MG63 (cell line): ENCODE measurements at regions not wholly inside any gene's neighbourhood (a gene's known extent, or its start where the extent isn't known, plus 50 kb on each side); places are given as distances from the start of the nearest gene placed in this dataset.
A peak's percentile ranks its signal among the peaks of the same experiment; 100 is the strongest.
"Not testable (repeated sequence)": the region's sequence is repeated elsewhere in the genome, so short reads cannot be mapped to it uniquely, and the experiment has no call there.

Experiments used
- DNase-seq: peaks from one replicate; pipeline ENCODE4 v3.0.0-alpha.2; 2020
- H3K27me3 ChIP-seq: fragments of 250-450 bp; sonication (Bioruptor Pico); 2 replicates; pipeline ENCODE4 v1.5.1; 2020; ENCODE audit warnings: mild to moderate bottlenecking, moderate library complexity
- H3K36me3 ChIP-seq: fragments of 250-450 bp; sonication (Bioruptor Pico); 2 replicates; pipeline ENCODE4 v1.5.1; 2020; ENCODE audit warnings: mild to moderate bottlenecking, moderate library complexity
- H3K4me3 ChIP-seq: fragments of 250-450 bp; sonication (Bioruptor Pico); 2 replicates; pipeline ENCODE4 v1.5.1; 2020; ENCODE audit warnings: mild to moderate bottlenecking, moderate library complexity
- H3K9me3 ChIP-seq: fragments of 250-450 bp; sonication (Bioruptor Pico); 2 replicates; pipeline ENCODE4 v1.5.1; 2020; ENCODE audit warnings: mild to moderate bottlenecking, moderate library complexity

DNA sequence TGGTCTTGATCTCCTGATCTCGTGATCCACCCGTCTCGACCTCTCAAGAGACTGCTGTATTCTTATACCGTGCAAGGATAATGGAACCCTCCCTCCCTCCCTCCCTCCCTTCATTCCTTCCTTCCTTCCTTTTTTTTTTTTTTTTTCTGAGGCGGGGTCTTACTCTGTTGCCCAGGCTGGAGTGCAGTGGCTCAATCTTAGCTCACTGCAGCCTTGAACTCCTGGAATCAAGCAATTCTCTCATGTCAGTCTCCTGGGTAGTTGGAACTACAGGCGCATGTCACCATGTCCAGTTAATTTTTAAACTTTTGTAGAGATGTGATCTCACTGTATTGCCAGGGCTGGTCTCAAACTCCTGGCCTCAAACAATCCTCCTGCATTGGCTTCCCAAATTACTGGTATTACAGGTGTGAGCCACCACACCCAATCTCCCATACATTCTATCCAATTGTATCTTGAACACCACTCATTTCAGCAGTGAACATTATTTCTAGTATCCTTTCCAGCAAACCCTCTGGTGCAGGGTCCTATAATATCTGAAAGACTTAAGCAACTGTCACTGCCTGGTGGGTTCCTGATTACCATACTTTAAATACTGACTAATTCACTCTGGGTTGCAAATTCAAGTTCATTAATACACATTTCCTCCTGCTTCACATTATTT, 210.0 kb upstream of the ZNF217 start:
- Histone ChIP-seq H3K4me3 (no peak overlapping the region), H3K9me3 (no peaks in the 10 kb centered on the region), H3K36me3 (no peaks in the 10 kb centered on the region), H3K27me3 (no peaks in the 10 kb centered on the region)
- DNase-seq = no peak

DNA sequence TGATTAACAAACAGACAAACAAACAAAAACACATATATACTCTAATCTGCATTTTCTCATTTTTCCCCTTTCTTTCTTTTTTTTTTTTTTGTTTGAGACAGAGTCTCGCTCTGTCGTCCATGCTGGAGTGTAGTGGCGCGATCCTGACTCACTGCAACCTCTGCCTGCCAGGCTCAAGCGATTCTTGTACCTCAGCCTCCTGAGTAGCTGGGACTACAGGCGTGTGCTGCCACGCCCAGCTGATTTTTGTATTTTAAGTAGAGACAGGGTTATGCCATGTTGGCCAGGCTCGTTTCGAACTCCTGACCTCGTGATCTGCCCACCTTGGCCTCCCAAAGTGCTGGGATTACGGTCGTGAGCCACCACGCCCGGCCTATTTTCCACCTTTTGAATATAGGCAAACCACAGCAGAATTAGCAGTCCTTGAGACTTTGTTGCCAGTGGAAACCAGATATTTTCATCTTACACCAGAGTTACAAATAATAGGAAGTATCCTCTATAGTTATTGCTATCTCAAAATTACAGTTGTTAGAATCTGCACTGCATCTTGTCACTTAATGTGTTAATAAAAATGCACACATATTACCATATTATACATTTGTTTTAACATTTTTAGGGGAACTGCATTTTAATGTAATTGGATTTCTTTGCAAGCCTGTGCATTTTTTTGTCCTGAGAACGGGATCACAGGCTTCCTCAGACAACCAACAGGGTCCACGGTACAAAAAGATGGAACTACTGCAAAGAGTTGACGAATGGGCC, 208.2 kb upstream of the ZNF217 start:
- no peaks in the 10 kb centered on the region for H3K9me3 ChIP-seq
- no peaks in the 10 kb centered on the region for H3K27me3 ChIP-seq
- no peaks in the 10 kb centered on the region for H3K36me3 ChIP-seq

DNA sequence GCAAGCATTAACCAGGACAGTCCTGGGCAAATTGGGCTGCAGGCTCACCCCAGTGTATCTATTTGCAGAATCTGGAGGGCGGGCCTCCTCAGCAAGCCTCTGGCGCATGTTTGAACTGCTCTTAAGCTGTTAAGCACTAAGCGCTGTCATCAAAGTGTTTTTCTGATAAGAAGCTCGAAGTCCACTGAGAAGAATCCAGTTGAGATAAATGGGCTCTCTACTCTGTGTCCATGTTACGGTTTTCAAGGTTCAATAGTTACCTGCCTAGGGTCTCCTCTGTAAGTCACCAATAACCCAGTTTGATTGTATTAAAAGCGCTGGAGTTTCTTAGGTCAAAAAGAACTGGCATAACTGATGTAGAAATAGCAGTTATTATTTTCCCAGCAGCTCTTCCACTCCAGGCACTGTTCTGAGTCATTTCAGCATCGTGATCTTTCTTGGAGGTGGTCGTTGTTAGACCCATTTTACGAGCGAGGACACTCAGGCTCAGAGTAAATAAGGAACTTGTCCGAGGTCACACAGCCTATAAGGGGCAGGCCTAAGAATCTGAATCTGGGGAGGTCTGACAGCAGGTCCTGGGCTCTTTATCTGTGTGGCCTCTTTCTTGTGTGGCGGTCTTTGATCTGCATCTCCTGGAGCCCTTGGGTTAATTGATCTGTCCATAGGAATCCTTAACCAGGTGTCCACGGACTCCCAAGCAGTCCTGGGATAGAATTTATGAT, 207.4 kb upstream of the ZNF217 start:
- Histone ChIP-seq H3K27me3 (no peaks in the 10 kb centered on the region), H3K9me3 (no peaks in the 10 kb centered on the region), H3K4me3 (no peak overlapping the region), H3K36me3 (no peaks in the 10 kb centered on the region)
- no peak for DNase-seq

More for the DNA sequence above, 208.2 kb upstream of the ZNF217 start:
- no peak overlapping the region for H3K4me3 ChIP-seq
- no peak for DNase-seq

DNA sequence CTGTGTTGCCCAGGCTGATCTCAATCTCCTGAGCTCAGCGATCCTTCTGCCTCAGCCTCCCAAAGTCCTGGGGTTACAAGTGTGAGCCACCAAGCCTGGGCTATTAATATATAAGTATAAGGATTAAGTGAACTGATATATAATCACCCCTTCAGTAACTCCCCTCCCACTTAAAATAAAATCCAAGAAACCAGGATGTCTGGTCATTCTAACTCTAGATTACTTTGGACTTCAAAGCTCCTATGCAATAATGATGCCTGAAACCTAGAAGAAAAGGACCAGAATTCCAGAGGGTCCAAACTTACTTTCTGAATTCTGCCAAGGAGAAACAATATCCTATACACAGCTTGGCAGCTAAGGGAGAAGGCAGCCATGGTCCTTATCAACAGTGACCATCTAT, 206.8 kb upstream of the ZNF217 start:
- DNase-seq = no peak
- Histone ChIP-seq H3K27me3 (no peaks in the 10 kb centered on the region), H3K4me3 (no peak overlapping the region), H3K36me3 (no peaks in the 10 kb centered on the region), H3K9me3 (no peaks in the 10 kb centered on the region)

DNA sequence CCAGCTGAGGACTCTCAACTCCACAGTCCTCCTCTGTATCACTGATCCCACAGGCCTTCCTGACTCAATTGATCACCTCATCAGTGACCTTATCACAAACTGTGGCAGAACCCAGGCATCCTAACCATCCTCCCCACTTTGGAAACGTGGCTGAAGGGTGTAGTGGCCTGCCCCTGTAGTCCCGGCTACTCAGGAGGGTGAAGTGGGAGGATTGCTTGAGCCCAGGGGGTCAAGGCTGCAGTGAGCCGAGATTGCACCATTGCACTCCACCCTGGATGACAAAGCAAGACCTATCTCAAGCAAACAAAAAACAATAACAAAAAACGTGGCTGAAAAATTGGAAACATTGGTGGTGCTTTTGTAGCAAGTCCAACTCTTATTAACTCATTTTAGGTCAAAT, 203.4 kb upstream of the ZNF217 start:
- H3K9me3 ChIP-seq = no peaks in the 10 kb centered on the region

DNA sequence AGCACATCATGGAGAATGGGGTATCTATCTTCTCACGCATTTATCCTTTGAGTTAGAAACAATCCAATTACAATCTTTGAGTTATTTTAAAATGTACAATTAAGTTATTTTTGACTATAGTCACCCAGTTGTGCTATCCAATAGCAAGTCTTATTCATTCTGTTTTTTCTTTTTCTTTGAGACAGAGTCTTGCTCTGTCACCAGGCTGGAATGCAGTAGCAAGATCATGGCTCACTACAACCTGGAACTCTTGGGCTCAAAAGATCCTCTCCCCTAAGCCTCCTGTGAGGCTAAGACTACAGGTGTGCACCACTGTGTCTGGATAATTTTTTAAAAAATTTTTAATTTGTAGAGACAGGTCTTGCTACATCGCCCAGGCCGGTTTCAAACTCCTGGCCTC, 201.5 kb upstream of the ZNF217 start:
- Histone ChIP-seq H3K4me3 (no peak overlapping the region), H3K36me3 (no peaks in the 10 kb centered on the region), H3K27me3 (no peaks in the 10 kb centered on the region), H3K9me3 (no peaks in the 10 kb centered on the region)
- no peak for DNase-seq

More for the DNA sequence above, 203.4 kb upstream of the ZNF217 start:
- Histone ChIP-seq H3K36me3 (no peaks in the 10 kb centered on the region), H3K27me3 (no peaks in the 10 kb centered on the region), H3K4me3 (no peak overlapping the region)
- no peak for DNase-seq

DNA sequence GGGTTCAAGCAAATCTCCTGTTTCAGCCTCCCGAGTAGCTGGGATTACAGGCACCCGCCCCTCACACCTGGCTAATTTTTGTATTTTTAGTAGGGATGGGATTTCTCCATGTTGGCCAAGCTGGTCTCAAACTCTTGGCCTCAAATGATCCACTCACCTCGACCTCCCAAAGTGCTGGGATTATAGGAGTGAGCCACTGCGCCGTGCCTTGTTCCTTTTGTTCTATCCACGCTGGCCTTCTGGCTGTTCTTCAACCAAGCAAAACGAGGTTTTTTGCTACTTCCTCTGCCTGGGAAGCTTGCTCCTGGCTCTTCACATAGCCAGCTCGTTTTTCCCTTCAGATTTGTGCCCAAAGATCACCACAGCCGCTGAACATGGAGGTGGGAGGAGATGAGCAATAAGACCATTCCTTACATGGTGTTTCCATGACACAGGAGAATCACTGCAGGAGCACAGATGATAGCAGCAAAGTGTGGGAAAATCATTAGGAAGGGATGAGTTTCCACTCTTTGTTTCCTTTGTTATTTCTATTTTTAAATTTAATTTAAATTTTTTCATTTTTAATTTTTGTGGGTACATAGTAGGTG, 201.0 kb upstream of the ZNF217 start:
- no peak overlapping the region for H3K4me3 ChIP-seq
- no peaks in the 10 kb centered on the region for H3K36me3 ChIP-seq
- DNase-seq = no peak
- H3K27me3 ChIP-seq = no peaks in the 10 kb centered on the region
- H3K9me3 ChIP-seq = no peaks in the 10 kb centered on the region

DNA sequence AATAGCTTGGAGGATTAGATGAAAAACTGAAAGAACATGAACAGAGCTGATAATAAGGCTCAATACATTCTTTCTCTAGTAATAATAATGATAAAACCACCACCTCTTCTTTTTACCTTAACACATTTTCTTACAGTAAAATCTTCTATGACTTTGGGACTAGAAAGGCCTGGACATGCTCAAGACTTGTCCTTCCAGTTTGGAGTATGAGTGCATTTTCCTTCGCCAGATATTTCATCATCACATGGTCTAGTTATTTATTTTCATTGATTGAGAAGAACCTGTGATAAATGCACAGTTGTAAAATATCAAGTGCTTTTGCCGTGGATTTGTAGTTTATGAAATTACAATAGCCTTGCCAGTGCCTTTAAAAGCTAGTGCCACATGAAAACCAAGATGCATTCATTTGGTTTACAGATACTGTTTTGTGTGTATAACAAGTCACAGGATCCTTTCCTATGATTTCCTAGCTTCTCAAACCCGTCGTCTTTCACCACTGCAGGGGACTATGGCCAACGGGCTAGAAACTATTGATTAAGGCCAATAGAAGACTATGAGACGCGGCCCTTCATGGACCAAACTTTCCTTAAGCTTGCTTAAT, 200.2 kb upstream of the ZNF217 start:
- Histone ChIP-seq H3K9me3 (no peaks in the 10 kb centered on the region), H3K27me3 (no peaks in the 10 kb centered on the region), H3K36me3 (no peaks in the 10 kb centered on the region), H3K4me3 (no peak overlapping the region)
- DNase-seq = no peak

DNA sequence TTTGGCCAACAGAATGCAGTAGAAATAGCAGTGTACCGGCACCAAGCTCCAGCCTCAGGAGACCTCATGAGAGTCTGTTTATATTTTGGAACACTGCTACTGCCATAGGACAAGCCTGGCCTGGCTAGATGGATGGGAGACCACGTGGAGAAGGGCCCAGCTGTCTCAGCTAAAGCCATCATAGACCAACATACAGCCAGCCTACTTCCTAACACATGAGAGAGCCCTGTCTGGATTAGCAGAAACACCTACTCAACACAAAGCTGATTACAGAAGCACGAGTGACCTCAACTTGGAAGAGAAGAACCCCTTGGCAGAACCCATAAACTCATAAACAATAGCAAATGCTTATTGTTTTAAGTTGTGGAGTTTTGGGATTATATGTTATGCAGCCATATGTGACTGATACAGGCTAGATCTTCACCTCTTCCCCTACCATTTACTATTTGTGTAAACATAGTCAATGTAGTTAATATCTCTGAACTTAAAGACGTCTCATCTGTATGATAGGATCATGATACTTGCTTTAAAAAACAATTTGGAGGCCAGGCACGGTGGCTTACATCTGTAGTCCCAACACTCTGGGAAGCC, 199.4 kb upstream of the ZNF217 start:
- H3K36me3 ChIP-seq = no peaks in the 10 kb centered on the region
- H3K9me3 ChIP-seq = no peaks in the 10 kb centered on the region
- no peaks in the 10 kb centered on the region for H3K27me3 ChIP-seq
- no peak overlapping the region for H3K4me3 ChIP-seq
- DNase-seq = no peak

DNA sequence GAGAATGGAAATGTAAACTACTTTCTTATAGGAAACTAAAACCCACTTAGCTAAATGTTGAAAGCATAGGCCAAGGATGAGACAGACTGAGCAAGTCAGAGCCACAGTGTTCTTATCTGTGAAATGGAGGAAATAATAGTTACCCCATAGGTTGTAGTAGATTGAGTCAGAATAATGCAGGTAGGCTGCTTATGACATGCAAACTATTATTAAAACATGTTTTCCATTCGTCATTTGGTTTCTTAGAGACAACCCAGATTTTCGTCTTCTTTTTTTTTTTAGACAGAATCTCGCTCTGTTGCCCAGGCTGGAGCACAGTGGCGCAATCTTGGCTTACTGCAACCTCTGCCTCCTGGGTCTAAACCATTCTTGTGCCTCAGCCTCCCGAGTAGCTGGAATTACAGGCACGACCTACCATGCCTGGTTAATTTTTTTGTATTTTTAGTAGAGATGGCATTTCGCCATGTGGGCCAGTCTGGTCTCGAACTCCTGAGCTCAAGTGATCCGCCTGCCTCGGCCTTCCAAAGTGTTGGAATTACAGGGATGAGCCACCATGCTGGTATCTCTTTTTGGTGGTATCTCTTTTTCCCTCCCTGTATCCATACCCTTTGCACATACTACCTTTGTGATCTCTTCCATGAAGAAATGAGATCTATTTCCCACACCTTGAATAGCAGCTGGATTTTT, 196.5 kb upstream of the ZNF217 start:
- no peak overlapping the region for H3K4me3 ChIP-seq
- no peak for DNase-seq
- H3K36me3 ChIP-seq = no peaks in the 10 kb centered on the region
- no peaks in the 10 kb centered on the region for H3K27me3 ChIP-seq
- H3K9me3 ChIP-seq = no peaks in the 10 kb centered on the region

DNA sequence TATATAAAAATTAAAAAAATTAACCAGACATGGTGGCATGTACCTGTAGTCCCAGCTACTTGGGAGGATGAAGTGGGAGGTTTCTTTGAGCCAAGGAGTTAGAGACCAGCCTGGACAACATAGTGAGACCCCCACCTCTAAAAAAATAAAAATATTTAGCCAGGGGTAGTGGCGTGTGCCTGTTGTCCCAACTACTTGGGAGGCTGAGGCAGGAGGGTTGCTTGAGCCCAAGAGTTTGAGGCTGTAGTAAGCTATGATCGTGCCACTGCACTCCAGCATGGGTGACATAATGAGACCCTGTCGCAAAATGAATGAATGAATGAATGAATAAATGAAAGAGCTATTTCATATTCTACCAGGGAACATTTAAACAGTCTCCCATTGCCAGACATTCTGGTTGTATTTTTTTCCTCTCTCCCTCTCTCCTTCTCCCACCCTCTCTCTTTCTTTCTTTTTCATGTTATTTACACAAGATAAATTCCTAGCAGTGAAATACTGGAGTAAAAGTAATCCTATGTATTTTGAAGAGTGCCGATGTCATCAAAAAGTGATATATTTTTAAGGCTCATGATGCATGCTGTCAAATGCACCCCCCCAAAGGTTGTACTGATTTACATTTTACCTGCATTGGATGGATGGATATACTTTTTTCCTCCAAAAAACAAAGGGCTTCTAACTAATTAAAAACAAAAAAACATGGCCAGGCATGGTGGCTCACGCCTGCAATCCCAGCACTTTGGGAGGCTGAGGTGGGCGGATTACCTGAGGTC, 194.8 kb upstream of the ZNF217 start:
- Histone ChIP-seq H3K36me3 (no peaks in the 10 kb centered on the region), H3K27me3 (no peaks in the 10 kb centered on the region), H3K4me3 (no peak overlapping the region), H3K9me3 (no peaks in the 10 kb centered on the region)
- DNase-seq = no peak

DNA sequence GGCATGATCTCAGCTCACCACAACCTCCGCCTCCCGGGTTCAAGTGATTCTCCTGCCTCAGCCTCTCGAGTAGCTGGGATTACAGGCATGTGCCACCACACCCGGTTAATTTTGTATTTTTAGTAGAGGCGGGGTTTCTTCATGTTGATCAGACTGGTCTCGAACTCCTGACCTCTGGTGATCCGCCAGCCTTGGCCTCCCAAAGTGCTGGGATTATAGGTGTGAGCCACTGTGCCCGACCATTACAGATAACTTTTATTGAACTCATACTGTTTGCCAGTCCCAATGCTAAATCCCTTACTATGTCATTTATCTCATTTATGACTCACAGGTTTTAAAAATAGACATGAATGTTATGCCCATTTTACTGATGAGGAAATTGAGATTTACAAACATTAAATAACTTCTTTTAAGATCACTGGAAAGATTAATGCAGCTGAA, 193.9 kb upstream of the ZNF217 start:
- peak; percentile 18 for DNase-seq
- H3K4me3 ChIP-seq = not testable (repeated sequence)

DNA sequence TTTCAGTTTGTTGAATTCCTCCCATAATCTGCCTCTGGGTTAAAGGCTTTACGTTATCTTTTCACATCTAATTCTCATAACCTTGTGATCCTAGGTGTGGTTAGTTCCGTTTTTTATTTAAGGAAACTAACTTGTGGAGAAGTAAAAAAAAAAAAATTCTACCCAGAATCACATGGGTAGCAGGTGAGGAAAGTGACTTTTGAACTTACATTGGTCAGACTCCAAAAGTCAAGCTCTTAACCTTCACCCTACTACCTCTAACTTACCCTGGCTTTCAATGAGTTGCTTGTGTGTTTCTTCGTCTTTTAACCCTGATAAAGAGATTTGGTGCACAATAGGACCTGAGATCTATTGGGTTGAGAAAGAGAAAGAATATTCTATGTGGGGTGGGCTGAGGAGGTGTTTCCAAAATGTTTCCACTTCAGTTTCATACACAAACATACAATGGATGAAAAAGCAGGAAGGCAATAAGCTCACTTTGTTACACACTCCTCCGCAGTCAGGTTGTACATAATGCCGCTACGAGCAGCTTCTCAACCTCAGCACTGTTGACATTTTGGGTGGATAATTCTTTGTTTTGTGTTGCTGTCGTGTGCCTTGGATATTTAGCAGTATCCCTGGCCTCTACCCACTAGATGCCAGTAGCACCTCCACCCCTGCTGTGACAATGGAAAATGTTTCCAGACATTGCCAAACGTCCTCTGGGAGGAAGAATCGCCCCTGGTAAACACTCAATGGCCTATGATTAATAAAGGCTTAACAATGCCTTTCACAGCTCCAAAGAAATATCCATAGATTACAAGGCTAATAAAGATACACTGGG, 193.0 kb upstream of the ZNF217 start:
- Histone ChIP-seq H3K9me3 (no peaks in the 10 kb centered on the region), H3K4me3 (no peak overlapping the region), H3K27me3 (no peaks in the 10 kb centered on the region), H3K36me3 (no peaks in the 10 kb centered on the region)
- DNase-seq = peak; percentile 44

More for the DNA sequence above, 193.9 kb upstream of the ZNF217 start:
- H3K27me3 ChIP-seq, H3K36me3 ChIP-seq, H3K9me3 ChIP-seq: not testable (repeated sequence)

DNA sequence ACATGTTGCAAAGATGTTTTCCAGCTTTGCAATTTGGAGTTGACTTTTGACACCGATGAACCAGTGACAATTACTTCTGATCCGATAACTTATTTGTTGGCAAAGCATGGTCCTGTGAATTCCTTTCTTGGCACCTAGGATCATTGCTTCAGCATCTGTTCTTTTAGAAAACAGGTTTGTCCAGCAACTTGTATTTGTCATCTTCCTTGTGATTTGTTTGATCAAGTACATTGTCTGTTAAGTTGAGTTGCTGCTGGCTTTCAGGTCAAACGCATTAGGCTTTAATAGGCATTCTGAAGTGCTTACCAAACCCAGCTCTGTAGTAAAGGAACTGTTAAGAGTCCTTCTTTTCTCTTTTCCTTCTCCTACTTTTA, 192.4 kb upstream of the ZNF217 start:
- H3K27me3 ChIP-seq = no peaks in the 10 kb centered on the region
- no peak overlapping the region for H3K4me3 ChIP-seq
- no peaks in the 10 kb centered on the region for H3K36me3 ChIP-seq
- DNase-seq = no peak
- no peaks in the 10 kb centered on the region for H3K9me3 ChIP-seq

DNA sequence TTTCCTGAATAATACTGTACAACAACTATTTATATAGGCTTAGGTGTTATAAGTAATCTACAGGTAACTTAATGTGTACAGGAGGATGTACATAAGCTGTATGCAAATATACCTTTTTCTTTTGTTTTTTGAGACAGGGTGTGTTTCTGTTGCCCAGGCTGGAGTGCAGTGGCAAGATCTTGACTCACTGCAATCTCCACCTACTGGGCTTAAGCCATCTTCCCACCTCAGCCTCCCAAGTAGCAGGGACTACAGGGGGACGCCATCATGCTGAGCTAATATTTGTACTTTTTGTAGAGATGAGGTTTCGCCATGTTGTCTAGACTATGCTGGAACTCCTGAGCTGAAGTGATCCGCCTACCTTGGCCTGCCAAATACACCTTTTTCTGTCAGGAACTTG, 191.7 kb upstream of the ZNF217 start:
- Histone ChIP-seq H3K36me3 (no peaks in the 10 kb centered on the region), H3K27me3 (no peaks in the 10 kb centered on the region), H3K4me3 (no peak overlapping the region), H3K9me3 (no peaks in the 10 kb centered on the region)
- DNase-seq = no peak
